Spleen (tissue), 7 donors: ENCODE measurements at regions not wholly inside any gene's neighbourhood (a gene's known extent, or its start where the extent isn't known, plus 50 kb on each side); places are given as distances from the start of the nearest gene placed in this dataset.

Source experiments
- POLR2AphosphoS5 ChIP-seq, 3 donors: sonication (generic); formaldehyde crosslinking; IDR thresholded peaks; one replicate each; pipeline ENCODE4 v1.5.1; 2017; ENCODE audit warnings: antibody characterized with exemption in 3 of 3
- TF ChIP-seq, protein P1 (sequence below), 11 experiments: fragments of 200-600 bp in 7 of 11; fragments of 450-650 bp in 4 of 11; sonication (generic) in 4 of 11; IDR thresholded peaks in 8 of 11; conservative IDR thresholded peaks in 3 of 11; 1 replicate in 7 of 11; 2 replicates in 4 of 11; pipeline versions ENCODE4 v1.4.0 to v1.8.0; 2016 to 2021; ENCODE audit warnings: antibody characterized with exemption in 11 of 11, inconsistent platforms in 4 of 11, mild to moderate bottlenecking in 1 of 11
- donor health status: DM: no; HTN: no; CAD: no; lungs with moderate emphysema.
- donor health status: DM: no; HTN: no; CAD: no.
- donor health status: DM: no; HTN: no; CAD: no.

DNA sequence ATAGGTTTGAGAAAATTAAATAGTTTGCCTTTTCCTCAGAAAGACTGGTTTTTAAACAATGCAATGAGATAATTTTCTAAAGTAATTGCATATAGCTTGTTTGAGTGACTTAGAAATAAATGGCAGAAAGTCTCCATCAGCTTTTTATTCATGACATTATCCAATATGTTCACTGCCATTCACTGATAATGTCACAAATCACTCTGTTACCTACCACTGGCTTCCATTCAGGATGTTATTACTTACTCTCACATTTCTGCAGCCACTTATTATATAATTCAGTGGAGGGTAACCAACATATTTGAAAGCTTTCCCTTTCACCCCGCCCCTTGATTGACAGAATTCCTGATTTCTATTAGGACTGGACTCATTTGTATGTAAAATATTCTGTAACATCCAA, 1583.5 kb downstream of the PCDH18 start:
- TF ChIP-seq, protein P1, sequence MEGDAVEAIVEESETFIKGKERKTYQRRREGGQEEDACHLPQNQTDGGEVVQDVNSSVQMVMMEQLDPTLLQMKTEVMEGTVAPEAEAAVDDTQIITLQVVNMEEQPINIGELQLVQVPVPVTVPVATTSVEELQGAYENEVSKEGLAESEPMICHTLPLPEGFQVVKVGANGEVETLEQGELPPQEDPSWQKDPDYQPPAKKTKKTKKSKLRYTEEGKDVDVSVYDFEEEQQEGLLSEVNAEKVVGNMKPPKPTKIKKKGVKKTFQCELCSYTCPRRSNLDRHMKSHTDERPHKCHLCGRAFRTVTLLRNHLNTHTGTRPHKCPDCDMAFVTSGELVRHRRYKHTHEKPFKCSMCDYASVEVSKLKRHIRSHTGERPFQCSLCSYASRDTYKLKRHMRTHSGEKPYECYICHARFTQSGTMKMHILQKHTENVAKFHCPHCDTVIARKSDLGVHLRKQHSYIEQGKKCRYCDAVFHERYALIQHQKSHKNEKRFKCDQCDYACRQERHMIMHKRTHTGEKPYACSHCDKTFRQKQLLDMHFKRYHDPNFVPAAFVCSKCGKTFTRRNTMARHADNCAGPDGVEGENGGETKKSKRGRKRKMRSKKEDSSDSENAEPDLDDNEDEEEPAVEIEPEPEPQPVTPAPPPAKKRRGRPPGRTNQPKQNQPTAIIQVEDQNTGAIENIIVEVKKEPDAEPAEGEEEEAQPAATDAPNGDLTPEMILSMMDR (IDR thresholded peaks at IDR 0.05 in 8 of 11, conservative IDR thresholded peaks at IDR 0.05 in 3 of 11) = no peak
- TF ChIP-seq POLR2AphosphoS5 (IDR thresholded peaks at IDR 0.05) = no peak
